ENCODE measurements at regions not wholly inside any gene's neighbourhood (a gene's known extent, or its start where the extent isn't known, plus 50 kb on each side); places are given as distances from the start of the nearest gene placed in this dataset.

DNA sequence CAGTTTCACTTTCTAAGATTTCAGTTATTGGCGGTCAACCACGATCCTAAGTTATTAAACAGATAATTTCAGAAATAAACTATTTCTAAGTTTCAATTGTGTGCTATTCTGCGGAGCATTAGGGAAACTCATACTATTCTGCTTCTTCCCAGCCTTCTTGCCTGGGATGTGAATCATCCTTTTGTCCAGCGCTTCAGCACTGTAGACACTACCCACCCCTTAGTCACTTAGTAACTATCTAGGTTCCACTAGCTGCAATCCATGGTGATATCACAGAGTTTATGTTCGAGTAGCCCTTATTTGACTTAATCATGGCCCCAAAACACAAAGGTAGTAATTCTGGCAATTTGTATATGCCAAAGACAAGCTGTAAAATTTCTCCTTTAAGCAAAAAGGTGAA, 279.9 kb upstream of the ADAMTS5 start:
- H3K4me3 Mint-ChIP-seq (ENCODE audit: unreplicated experiment): peak overlapping the region; percentile 5
- FAIRE-seq (no peak), DNase-seq (ENCODE audit: low read depth) (peak; percentile 44)
- H3K36me3 ChIP-seq (ENCODE audit: insufficient read depth, low read length): no peaks in the 10 kb centered on the region
- no peak overlapping the region for H3K9ac ChIP-seq (ENCODE audit: low read length)
- H3K27ac ChIP-seq (ENCODE audit: low read depth, low read length): no peak overlapping the region
- H3K27me3 Mint-ChIP-seq (ENCODE audit: low read depth, unreplicated experiment): no peaks in the 10 kb centered on the region
- peaks cover 12% of the 10 kb centered on the region for H3K4me1 Mint-ChIP-seq (ENCODE audit: low read depth, unreplicated experiment)
- H3K4me3 ChIP-seq (ENCODE audit: insufficient read depth, low read depth, low read length): no peak overlapping the region
- H3K36me3 Mint-ChIP-seq (ENCODE audit: low read depth, unreplicated experiment): no peaks in the 10 kb centered on the region
- no peak overlapping the region for H3K4me2 ChIP-seq (ENCODE audit: low read length)
- no peaks in the 10 kb centered on the region for H4K20me1 ChIP-seq (ENCODE audit: insufficient read depth, low read length)
- H3K27me3 ChIP-seq (ENCODE audit: insufficient read depth, low read length): no peaks in the 10 kb centered on the region
- TF ChIP-seq EZH2 (IDR thresholded peaks at IDR 0.05; ENCODE audit: insufficient read depth, low read length): no peak
- TF ChIP-seq, protein P1, sequence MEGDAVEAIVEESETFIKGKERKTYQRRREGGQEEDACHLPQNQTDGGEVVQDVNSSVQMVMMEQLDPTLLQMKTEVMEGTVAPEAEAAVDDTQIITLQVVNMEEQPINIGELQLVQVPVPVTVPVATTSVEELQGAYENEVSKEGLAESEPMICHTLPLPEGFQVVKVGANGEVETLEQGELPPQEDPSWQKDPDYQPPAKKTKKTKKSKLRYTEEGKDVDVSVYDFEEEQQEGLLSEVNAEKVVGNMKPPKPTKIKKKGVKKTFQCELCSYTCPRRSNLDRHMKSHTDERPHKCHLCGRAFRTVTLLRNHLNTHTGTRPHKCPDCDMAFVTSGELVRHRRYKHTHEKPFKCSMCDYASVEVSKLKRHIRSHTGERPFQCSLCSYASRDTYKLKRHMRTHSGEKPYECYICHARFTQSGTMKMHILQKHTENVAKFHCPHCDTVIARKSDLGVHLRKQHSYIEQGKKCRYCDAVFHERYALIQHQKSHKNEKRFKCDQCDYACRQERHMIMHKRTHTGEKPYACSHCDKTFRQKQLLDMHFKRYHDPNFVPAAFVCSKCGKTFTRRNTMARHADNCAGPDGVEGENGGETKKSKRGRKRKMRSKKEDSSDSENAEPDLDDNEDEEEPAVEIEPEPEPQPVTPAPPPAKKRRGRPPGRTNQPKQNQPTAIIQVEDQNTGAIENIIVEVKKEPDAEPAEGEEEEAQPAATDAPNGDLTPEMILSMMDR (IDR thresholded peaks at IDR 0.05; ENCODE audit: insufficient read depth, low read depth, low read length): no peak
- H3K9me3 ChIP-seq (ENCODE audit: insufficient read depth, low read depth, low read length): no peaks in the 10 kb centered on the region
- no peaks in the 10 kb centered on the region for H3K9me3 Mint-ChIP-seq (ENCODE audit: unreplicated experiment)
- no peaks in the 10 kb centered on the region for H3K4me1 ChIP-seq (ENCODE audit: insufficient read depth, low read length)
- no peaks in the 10 kb centered on the region for H3K79me2 ChIP-seq (ENCODE audit: insufficient read depth, low read length)
- H2AFZ ChIP-seq (ENCODE audit: low read depth, low read length): no peak overlapping the region
- H3K27ac Mint-ChIP-seq (ENCODE audit: unreplicated experiment): peak overlapping the region; percentile 75

DNA sequence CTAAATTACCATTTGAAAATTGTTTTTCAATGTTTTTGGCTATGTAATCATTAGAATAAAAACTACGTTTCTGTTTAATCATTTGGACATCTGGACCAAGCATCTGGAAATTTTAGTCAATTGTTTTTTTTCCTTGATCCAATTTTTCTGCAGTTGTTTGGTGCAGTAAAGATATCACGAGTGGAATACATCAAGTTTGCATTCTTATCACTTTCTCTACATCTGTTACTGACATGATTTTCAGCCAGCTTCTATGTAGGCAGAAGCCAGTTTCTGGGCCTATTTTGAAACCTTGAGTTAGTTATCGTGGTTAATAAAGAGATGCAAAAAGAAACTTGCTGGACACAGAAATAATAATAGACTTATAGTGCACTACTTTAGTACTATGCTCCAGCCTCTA, 277.9 kb upstream of the ADAMTS5 start:
- H3K27me3 Mint-ChIP-seq (ENCODE audit: low read depth, unreplicated experiment): no peaks in the 10 kb centered on the region
- no peak overlapping the region for H3K4me2 ChIP-seq (ENCODE audit: low read length)
- no peak overlapping the region for H2AFZ ChIP-seq (ENCODE audit: low read depth, low read length)
- H3K27ac ChIP-seq (ENCODE audit: low read depth, low read length): no peak overlapping the region
- H3K27me3 ChIP-seq (ENCODE audit: insufficient read depth, low read length): no peaks in the 10 kb centered on the region
- no peaks in the 10 kb centered on the region for H4K20me1 ChIP-seq (ENCODE audit: insufficient read depth, low read length)
- H3K9me3 ChIP-seq (ENCODE audit: insufficient read depth, low read depth, low read length): no peaks in the 10 kb centered on the region
- H3K36me3 Mint-ChIP-seq (ENCODE audit: low read depth, unreplicated experiment): no peaks in the 10 kb centered on the region
- DNase-seq (ENCODE audit: low read depth) (no peak), FAIRE-seq (no peak)
- no peaks in the 10 kb centered on the region for H3K36me3 ChIP-seq (ENCODE audit: insufficient read depth, low read length)
- H3K4me3 Mint-ChIP-seq (ENCODE audit: unreplicated experiment): no peak overlapping the region
- H3K79me2 ChIP-seq (ENCODE audit: insufficient read depth, low read length): no peaks in the 10 kb centered on the region
- peaks cover 12% of the 10 kb centered on the region for H3K4me1 Mint-ChIP-seq (ENCODE audit: low read depth, unreplicated experiment)
- H3K9me3 Mint-ChIP-seq (ENCODE audit: unreplicated experiment): no peaks in the 10 kb centered on the region
- no peak overlapping the region for H3K9ac ChIP-seq (ENCODE audit: low read length)
- no peak for TF ChIP-seq EZH2 (IDR thresholded peaks at IDR 0.05; ENCODE audit: insufficient read depth, low read length)
- TF ChIP-seq, protein P1 (IDR thresholded peaks at IDR 0.05; ENCODE audit: insufficient read depth, low read depth, low read length): no peak
- no peaks in the 10 kb centered on the region for H3K4me1 ChIP-seq (ENCODE audit: insufficient read depth, low read length)
- H3K4me3 ChIP-seq (ENCODE audit: insufficient read depth, low read depth, low read length): no peak overlapping the region
- H3K27ac Mint-ChIP-seq (ENCODE audit: unreplicated experiment): no peak overlapping the region

DNA sequence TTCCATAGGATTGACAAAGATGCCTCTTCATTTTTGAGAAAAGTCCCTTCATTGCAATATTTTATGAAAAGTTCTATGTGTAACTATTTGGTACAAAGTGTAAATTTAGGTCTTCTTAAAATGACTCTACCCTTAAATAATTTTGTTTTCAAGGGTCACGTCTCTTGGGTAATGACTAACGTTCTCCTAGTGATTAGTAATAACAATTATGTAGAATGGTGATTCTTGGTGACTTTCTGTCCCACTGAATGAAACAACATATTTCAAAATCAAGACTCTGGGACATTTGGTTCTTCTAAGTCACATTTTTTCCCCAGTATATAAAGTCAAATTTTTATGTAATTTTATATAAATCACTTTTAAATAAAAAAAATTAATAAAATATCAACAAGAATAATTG, 277.5 kb upstream of the ADAMTS5 start:
- H3K36me3 ChIP-seq (ENCODE audit: insufficient read depth, low read length): no peaks in the 10 kb centered on the region
- H4K20me1 ChIP-seq (ENCODE audit: insufficient read depth, low read length): no peaks in the 10 kb centered on the region
- FAIRE-seq (no peak), DNase-seq (ENCODE audit: low read depth) (no peak)
- no peaks in the 10 kb centered on the region for H3K9me3 ChIP-seq (ENCODE audit: insufficient read depth, low read depth, low read length)
- no peaks in the 10 kb centered on the region for H3K4me1 ChIP-seq (ENCODE audit: insufficient read depth, low read length)
- no peak overlapping the region for H3K9ac ChIP-seq (ENCODE audit: low read length)
- Mint-ChIP-seq H3K9me3 (ENCODE audit: unreplicated experiment) (no peaks in the 10 kb centered on the region), H3K4me1 (ENCODE audit: low read depth, unreplicated experiment) (peaks cover 12% of the 10 kb centered on the region), H3K27ac (ENCODE audit: unreplicated experiment) (no peak overlapping the region), H3K4me3 (ENCODE audit: unreplicated experiment) (no peak overlapping the region), H3K36me3 (ENCODE audit: low read depth, unreplicated experiment) (no peaks in the 10 kb centered on the region), H3K27me3 (ENCODE audit: low read depth, unreplicated experiment) (no peaks in the 10 kb centered on the region)
- H2AFZ ChIP-seq (ENCODE audit: low read depth, low read length): no peak overlapping the region
- no peaks in the 10 kb centered on the region for H3K27me3 ChIP-seq (ENCODE audit: insufficient read depth, low read length)
- H3K79me2 ChIP-seq (ENCODE audit: insufficient read depth, low read length): no peaks in the 10 kb centered on the region
- TF ChIP-seq, protein P1 (IDR thresholded peaks at IDR 0.05; ENCODE audit: insufficient read depth, low read depth, low read length): no peak
- no peak for TF ChIP-seq EZH2 (IDR thresholded peaks at IDR 0.05; ENCODE audit: insufficient read depth, low read length)
- H3K4me3 ChIP-seq (ENCODE audit: insufficient read depth, low read depth, low read length): no peak overlapping the region
- no peak overlapping the region for H3K27ac ChIP-seq (ENCODE audit: low read depth, low read length)
- no peak overlapping the region for H3K4me2 ChIP-seq (ENCODE audit: low read length)
